ENCODE measurements at regions not wholly inside any gene's neighbourhood (a gene's known extent, or its start where the extent isn't known, plus 50 kb on each side); places are given as distances from the start of the nearest gene placed in this dataset.
"Not testable (repeated sequence)": the region's sequence is repeated elsewhere in the genome, so short reads cannot be mapped to it uniquely, and the experiment has no call there.

DNA sequence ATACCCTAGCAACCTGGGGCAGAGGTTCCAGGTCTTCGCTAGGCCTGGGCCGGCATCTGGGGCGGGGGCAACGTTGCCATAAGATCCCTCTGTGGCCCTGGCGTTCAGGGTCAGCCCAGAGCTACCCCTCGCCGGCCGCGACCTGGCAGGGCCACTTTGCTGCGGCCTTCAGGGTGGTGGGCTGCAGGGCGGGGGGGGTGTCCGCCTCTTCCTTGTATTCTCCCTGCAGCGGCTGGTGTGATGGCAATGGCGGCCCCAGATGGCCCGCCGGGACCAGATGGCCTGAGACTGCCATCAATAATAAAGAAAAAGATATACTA lies 539.2 kb upstream of the POT1 start:
- DNase-seq (ENCODE audit: low read depth) = no peak

DNA sequence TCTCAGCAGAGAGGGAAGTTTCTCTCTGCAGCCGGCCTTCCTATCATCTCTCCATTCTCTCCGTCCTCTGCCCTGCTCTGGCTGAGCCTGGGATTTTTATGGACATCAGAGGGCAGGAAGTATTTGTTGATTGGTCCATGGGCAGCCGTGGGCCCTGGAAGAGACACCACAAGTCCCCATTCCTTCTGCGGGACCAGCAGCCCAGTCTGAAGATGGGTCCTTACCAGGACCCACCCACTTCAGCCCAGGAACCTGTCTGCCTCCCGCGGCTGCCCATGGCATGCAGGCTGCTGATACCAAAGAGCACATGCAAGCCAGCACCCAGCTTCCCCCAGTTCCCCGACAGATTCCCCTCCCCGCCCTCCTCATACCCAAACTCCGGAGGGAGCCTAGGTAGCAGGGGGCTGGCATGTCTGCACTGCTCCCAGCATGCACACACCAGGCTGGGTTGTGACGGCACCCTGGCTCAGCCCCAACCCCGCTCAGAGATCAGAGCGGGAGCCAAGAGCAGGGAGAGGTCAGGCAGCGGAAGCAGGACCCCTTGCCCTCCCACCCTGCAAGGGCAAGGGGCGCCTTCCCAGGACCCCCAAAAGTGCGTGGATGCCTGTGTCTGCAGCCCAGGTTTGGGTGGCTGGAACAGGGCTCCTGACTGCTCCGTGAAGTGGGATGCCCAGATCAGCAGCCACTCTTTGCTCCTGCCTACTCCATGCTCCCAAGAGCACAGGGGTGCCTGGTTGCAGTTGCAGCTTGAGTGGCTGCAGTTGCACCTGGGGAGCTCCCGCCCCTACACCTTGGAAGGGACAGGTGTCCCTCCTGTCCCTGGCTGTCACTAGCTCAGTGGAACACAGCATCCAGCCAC lies 538.6 kb upstream of the POT1 start:
- no peak for DNase-seq (ENCODE audit: low read depth)

DNA sequence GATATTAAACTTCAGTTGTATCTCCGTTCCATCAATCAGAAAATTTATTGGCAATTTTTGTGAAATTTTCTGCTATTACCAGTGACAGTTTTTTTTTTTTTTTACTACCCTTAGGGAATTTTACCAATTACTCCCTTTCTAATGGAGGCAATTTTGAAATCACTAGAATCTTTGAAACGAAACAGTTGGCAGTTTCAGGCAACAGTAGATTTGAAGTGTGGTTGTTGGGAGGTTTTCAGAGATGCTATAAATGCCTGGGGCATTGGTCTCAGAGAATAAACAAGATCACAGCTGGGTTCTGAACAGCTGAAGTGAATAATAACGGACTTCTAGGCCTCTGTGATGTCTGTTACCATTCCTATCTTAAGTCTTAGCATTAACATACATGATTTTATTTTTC lies 535.9 kb upstream of the POT1 start:
- no peak for DNase-seq (ENCODE audit: low read depth)

DNA sequence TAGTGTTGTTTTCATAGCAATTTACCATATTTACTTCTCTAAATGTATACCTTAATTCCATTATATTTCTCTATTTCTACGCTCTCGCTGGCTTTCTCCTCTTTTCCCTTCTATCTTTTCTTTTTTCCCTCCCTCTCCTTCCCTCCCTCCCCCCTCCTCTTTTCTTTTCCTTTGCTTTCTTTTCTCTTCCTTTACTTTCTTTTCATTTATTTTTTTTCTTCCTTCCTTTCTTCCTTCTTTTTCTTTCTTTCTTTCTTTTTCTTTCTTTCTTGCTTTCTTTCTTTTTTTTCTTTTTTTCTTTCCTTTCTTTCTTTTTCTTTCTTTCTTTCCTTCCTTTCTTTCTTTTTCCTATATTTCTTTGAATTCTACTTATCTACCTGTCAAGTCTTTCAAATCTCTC lies 533.0 kb upstream of the POT1 start:
- no peak for DNase-seq (ENCODE audit: low read depth)

DNA sequence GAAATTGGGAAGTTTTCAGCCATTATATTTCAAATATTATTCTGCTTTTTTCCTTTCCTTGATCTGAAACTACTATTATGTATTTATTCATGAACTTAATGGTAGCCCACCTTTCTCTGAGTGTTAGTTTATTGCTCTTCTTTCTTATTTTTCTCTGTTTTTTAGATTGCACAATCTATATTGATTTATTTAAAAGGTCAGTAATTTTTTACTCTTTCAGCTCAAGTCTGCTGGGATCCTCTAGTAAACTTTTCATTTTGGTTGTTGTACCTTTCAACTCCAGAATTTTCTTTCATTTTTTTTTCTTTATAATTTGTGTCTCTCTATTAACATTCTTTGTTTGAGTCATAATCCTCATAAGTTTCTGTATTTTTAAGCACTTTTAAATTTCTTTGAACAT lies 529.4 kb upstream of the POT1 start:
- DNase-seq (ENCODE audit: low read depth) = no peak

DNA sequence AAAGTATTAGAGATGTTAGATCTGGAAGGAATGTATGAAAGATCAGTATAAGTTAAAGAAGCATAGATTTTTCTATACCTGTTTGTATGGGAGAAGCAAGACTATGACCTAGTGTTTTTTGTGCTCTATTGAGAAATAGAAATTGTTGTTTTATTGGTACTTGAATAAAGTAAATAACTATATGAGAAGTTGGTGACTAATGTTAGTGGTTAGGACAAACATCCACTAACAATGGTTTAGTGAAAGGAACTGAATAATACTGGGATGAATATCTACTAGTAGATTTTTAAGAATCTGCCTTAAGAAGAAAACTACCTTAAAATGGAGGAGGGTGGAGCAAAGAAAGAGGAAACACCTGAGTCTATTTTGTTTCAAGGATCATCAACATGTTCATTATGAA lies 521.1 kb upstream of the POT1 start:
- DNase-seq (ENCODE audit: low read depth) = no peak

DNA sequence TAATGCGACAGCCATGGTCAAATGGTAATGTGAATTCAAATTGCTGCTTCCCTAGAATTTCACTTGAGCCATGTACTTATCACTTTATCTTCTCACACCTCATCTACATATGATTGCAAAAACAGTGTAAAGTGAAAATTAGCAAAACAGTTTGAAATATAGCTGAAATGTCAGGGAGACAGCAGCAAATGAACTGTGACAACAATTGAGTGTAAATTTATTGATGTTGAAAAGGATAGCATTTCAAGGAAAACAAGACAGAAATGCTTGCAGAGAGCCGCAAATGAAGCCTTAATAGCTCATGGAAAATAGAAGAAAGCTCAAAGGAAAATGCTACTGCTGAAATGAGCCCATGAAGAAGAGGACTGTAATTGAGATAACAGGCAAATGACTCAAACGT lies 516.2 kb upstream of the POT1 start:
- no peak for DNase-seq (ENCODE audit: low read depth)

DNA sequence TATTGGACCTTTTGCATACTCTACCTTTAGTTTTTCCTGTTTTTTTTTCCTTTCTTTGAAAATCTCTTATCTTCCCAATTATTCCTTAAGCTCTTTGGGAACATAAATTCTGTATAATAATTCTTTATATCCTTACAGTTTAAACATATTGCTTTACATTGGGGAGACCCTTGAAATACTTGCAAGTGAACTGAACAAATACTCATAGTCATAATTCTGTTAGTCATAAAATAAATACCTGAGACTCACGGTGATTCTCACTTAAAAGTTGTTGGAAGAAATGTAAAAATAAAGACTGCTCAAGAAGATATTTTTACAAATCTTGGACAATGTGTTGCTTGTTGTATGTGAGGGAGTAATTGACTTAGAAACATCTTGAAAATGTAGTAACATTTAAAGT lies 515.2 kb upstream of the POT1 start:
- no peak for DNase-seq (ENCODE audit: low read depth)

DNA sequence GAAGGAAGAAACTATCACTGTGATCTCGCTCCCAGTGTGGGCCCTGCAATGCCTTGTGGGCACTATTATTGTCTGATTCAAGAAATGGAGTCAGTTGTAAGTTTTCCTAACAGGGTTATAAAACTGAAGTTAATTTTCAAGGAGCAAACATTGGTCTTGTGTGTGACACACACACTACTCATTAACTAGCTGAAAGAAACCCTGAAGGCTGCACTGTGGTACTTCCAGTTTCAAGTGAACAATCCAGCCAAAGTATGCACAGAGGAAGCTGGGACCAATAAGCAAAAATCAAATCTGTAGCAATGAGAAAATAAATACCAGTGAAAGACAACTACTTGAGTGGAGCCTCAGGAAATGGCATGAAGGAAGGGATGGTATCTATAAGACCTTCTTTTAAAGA lies 506.6 kb upstream of the POT1 start:
- DNase-seq (ENCODE audit: low read depth) = no peak

DNA sequence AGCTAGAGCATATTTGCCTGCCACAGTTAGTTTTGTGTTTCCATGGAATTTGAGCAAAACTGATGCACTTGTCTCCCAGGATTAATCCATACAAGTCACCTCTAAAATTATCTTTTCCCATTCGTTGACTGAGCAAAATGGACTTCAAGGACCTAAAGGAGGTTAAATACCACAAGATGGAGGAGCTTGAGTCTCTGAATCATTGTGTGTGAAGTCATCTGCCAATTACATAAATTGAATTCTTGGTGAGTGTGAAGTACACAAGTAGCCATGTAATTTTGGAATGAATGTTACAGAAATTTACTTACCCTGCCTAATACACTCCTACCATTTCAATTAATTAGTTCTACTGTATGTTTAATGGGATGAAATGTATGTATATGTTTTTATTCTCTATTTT lies 501.7 kb upstream of the POT1 start:
- no peak for DNase-seq (ENCODE audit: low read depth)

DNA sequence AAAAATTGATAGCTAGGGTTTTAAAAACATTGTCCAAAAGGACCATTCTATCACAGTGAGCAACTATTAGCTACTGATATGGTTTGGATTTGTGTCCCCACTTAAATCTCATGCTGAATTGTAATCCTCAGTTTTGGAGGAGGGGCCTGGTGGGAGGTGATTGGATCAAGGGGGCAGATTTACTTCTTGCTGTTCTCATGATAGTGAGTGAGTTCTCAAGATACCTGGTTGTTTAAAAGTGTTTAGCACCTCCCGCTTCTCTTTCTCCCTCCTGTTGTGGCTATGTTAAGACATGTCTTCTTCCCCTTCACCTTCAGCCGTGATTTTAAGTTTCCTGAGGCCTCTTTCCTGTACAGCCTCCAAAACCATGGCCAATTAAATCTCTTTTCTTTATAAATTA lies 500.4 kb upstream of the POT1 start:
- no peak for DNase-seq (ENCODE audit: low read depth)

DNA sequence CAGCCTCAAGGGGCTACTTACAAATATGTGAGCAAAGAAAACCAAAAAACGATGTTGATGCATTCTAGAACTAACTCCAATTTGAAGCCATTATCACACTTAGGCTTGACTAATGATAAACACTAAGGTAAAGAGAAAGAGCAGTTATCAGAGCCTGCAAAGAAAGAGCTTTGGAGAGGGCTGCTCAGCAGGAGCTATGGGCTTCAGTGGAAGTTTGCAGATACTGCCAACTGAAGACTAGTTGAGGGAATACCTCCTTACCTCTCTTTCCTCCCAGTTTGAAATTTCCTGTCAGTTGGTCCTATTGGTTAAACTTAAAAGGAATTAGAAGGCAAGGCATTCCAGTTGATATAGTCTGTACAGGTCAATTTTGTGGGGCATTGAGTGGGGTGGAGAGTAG lies 498.1 kb upstream of the POT1 start:
- DNase-seq (ENCODE audit: low read depth) = no peak

DNA sequence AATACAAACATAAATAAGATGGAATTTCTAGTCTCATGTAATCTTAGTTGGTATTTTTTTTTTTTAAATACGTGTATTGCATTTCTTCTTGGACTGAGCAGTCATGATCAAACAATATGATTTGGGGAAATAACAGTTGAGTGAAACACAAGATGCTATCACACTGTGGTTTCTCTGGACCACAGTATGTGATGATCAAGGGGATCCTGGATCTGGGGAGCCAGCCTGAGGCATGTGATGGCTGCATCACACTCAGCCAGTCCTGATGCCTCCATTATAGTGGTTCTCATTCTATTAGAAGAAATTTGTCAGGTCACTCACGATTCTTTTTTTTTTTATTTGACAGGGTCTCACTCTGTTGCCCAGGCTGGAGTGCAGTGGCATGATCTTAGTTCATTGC lies 495.9 kb upstream of the POT1 start:
- DNase-seq (ENCODE audit: low read depth) = no peak

DNA sequence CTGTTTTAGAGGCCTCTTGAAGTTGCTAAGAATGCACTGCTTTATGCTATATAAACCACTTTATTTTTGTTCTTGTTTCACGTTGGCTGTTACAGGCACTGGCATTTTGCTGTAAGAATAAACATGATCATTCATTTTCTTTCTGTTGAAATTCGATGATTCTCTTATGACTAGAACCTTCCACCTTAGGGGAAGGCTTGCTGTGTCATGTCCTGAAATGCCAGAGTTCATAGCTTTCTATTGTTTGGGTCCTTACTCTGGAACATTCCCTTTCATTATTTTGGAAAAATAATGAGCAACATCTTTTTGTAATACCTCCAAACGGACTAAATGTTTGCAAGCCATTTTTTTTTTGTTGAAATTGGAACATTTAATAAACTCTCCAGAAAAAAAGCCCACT lies 495.1 kb upstream of the POT1 start:
- no peak for DNase-seq (ENCODE audit: low read depth)

DNA sequence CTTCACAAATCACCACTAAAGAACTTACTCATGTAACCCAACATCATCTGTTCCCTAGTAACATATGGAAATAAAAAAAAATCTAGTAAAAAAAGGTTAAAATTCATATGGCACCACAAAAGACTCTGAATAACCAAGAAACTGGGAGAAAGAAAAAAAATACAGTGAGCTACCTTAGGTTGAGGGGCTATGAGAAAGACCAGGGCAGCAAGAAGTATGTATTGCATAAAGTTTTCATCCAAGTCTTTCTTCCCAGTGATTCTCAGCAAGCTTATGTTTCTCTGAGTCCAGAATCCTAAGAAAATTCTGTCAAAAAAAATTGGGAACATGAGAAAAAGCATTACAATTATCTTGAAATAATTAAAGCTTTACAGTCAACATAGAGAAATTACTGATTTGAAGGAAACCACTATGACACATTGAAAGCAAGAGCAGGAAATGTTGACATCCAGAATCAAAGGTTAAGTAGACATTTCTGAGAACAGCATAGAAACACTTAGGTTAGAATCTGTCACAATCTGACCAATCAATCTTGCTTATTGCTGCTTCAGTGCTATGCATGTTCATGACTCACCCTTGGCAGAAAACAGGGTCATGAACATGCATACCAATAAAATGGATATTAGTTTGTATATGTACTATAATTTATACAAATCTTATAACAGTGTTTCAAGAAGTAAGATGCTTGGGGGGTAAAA lies 494.0 kb upstream of the POT1 start:
- DNase-seq (ENCODE audit: low read depth) = no peak

DNA sequence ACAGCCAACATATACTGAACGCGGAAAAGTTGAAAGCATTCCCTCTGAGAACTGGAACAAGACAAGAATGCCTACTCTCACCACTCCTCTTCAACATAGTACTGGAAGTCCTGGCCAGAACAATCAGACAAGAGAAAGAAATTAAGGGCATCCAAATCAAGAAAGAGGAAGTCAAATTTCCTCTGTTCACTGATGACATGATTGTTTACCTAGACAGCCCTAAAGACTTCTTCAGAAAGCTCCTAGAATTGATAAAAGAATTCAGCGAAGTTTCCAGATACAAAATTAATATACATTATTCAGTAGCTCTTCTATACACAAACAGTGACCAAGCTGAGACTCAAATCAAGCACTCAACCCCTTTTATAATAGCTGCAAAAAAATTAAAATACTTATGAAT lies 491.8 kb upstream of the POT1 start:
- not testable (repeated sequence) for DNase-seq (ENCODE audit: low read depth)

DNA sequence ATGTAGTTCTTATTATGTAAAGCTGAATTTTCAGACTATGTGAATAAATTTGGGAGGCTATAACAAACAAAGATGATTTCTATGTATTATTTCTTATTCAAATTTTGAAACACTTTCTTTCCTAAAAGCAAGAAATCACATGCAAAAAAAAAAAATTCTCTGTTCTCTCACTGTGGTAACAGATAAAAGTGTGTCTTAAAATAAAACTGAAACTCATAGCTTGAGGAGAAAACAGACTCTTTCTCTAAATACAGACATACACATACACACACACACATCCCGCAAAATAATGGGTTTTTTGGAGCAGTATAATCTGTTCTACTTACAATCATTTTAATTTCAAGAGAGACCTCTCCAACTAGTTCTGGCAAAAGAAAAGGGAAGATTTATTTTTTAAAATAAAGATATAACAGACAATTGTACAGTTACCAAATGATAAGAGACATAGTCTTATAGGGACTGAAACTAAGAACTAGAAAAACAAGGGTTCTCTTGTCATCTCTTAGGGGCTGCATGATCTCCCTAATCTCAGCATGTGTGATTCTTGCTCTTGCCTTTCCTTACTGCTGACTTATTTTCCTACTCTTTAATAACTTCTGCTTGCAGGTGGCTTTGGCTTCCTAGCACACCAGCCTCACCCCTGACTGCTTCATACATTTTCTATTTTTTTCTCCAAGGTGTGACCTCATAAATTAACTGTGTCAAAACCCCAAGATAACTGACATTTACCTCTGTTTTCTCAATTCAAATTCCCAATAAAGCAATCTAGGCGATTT lies 483.5 kb upstream of the POT1 start:
- DNase-seq (ENCODE audit: low read depth) = no peak

DNA sequence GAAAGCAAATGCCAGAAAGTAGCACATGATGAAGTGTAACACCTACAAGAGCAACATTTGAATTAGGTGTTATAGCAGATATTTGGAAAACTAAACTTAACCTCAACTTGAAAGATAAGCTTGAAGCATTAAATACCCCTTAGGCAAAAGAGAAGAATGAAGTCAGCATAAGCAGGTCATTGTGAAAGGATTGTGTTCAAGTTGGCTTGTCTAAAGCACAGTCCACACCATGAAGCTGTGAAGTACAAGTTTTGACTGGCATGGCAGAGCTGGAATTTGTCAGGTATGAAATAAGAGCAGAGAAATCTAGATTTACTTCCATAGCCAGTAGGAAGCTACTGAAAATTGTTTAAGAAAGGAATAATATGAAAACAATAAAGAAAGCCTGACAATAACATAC lies 480.3 kb upstream of the POT1 start:
- DNase-seq (ENCODE audit: low read depth) = no peak

DNA sequence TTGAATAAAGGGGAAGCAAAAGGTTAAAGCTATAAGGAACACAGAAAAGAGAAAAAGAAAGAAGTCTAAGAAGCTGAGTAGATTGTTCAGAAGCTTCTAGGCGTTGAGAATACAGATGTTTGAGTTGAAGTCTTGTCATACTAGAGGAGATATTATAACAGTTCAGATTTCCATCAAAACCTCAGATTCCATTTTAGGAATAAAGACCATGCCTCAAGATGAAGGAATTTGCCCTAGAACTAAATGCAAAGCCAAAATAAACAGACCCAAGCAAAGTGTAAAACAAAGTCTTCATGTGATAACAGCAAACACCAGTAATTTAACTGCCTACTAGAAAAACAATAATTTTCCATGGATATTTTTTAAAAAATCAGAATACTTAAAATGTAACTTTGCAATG lies 476.5 kb upstream of the POT1 start:
- no peak for DNase-seq (ENCODE audit: low read depth)

DNA sequence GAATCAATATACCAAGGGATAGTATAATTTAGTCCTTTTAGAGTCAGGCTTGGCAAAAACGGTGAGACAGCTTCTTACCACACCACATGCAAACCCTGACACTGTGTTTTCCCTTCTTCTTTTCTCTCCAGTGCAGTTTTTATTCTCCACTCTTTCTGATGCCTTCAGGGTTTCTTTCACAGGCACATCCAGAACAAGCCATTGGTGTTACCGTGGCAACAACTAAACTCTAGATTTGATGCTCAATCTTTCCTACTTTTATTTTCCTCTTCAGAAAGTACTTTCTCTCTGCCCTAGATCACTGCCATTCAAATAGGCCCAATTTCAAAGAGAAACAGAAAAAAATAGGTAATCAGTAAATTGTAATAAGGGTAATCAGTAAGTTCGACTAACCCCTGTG lies 469.8 kb upstream of the POT1 start:
- no peak for DNase-seq (ENCODE audit: low read depth)

DNA sequence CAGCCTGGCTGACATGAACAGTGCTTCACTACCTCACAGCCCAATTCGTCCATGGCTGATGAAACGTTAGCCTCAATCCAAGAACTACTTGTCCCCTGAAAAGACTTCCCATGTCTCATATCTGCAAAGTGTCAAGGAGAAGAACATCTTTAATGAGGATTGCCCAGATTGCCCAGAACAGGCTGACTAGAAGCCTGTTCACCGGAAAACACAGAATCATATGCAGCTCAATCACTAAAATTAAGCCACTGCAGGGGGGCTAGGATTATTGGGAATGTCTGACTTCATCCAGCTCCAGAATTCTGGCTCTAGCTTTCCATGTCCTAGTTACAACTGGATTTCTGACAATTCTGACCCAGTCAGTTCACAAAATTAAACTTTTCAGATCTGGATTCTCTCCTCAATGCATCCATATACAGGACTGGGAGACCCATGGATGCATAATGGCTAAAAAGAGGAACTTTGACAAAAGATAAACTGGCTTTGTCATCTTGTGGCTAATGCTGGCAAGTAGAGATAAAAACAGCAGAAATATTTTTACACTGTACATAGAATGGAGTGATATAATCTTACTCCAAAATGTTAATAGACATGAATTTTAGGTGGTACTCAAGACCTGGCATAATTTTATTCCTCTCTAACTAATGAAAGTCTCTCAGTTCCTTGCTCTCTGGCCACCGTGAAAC lies 467.0 kb upstream of the POT1 start:
- no peak for DNase-seq (ENCODE audit: low read depth)

DNA sequence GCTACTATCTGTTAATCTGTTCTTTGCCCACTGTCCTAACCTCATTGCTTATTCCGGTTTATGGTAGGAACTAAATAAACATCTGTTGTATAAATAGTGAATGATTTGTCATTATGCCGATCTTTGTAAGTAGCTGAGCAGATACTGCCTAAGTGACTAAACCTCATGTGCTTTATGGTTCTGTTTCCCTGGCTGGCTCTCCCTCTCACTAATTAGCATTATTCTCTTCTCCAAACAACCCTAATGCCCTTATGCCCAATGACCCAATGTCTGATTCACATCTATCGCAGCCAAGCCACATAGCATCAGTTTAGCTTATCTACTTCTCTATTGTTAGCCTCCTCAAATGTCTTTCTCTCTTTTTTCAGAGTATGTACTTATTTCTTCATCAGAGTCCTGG lies 462.3 kb upstream of the POT1 start:
- DNase-seq (ENCODE audit: low read depth) = no peak
